Stimulated activated naive CD8-positive, alpha-beta T cell treated with anti-CD3 and anti-CD28 coated beads, Interleukin-15, amount 100 ng/mL, for 72 hours (primary cell): ENCODE measurements at regions not wholly inside any gene's neighbourhood (a gene's known extent, or its start where the extent isn't known, plus 50 kb on each side); places are given as distances from the start of the nearest gene placed in this dataset.
A peak's percentile ranks its signal among the peaks of the same experiment; 100 is the strongest.

Experiments
- ATAC-seq: fragments of 150-1000 bp; cut with Tn5 transposase; 2 replicates; pipeline ENCODE4 v1.10.0; 2021; ENCODE audit warnings: mild to moderate bottlenecking, moderate library complexity
- DNase-seq, 2 donors: peaks; one replicate each; pipeline ENCODE4 v3.0.0; 2021 to 2022
- H3K27ac Mint-ChIP-seq, 2 donors: one replicate each; pipeline ENCODE4 v1.8.0; 2022; ENCODE audit warnings: mild to moderate bottlenecking in 2 of 2, mixed read lengths in 2 of 2, moderate library complexity in 2 of 2
- H3K27me3 Mint-ChIP-seq: one replicate; pipeline ENCODE4 v1.8.0; 2022; ENCODE audit warnings: mixed read lengths
- H3K4me1 Mint-ChIP-seq: one replicate; pipeline ENCODE4 v1.8.0; 2022; ENCODE audit warnings: mild to moderate bottlenecking, mixed read lengths
- H3K4me3 Mint-ChIP-seq, 2 donors: one replicate each; pipeline ENCODE4 v1.8.0; 2022; ENCODE audit warnings: mild to moderate bottlenecking in 2 of 2, mixed read lengths in 2 of 2, moderate library complexity in 1 of 2
- H3K9me3 Mint-ChIP-seq, 2 donors: one replicate each; pipeline ENCODE4 v1.8.0; 2022; ENCODE audit warnings: mixed read lengths in 2 of 2

GRCh38 chr5:171600741-171601265 is 181.4 kb downstream of the FGF18 start:
- DNase-seq (peak in 1 of 2 donors; percentile 21), ATAC-seq (peak; percentile 53)
- H3K27me3 Mint-ChIP-seq, result peaks cover 27% of the 10 kb centered on the region
- H3K27ac Mint-ChIP-seq, result peak overlapping the region; percentile 85 to 94
- H3K4me3 Mint-ChIP-seq, result peak overlapping the region; percentile 61 to 80
- H3K4me1 Mint-ChIP-seq, result peaks cover 26% of the 10 kb centered on the region
- H3K9me3 Mint-ChIP-seq, result peaks cover 4 to 6% of the 10 kb centered on the region in 2 donors

GRCh38 chr5:171601266-171601881 is 181.9 kb downstream of the FGF18 start:
- Mint-ChIP-seq H3K27ac (no peak overlapping the region), H3K27me3 (peaks cover 31% of the 10 kb centered on the region), H3K4me1 (peaks cover 26% of the 10 kb centered on the region), H3K4me3 (peak overlapping the region in 1 of 2 donors; percentile 80), H3K9me3 (peaks cover 8 to 10% of the 10 kb centered on the region in 2 donors)
- DNase-seq, result peak in 1 of 2 donors; percentile 42
- ATAC-seq, result peak; percentile 88

GRCh38 chr5:171603591-171603990 is 182.0 kb upstream of the SMIM23 start:
- ATAC-seq, result no peak
- Mint-ChIP-seq H3K9me3 (peaks cover 14 to 20% of the 10 kb centered on the region in 2 donors), H3K4me1 (peaks cover 26% of the 10 kb centered on the region), H3K4me3 (no peak overlapping the region), H3K27me3 (peaks cover 47% of the 10 kb centered on the region), H3K27ac (no peak overlapping the region)
- no peak for DNase-seq

GRCh38 chr5:171604195-171604594 is 181.4 kb upstream of the SMIM23 start:
- no peak overlapping the region for H3K4me3 Mint-ChIP-seq

GRCh38 chr5:171606414-171607024 is 179.1 kb upstream of the SMIM23 start:
- Mint-ChIP-seq H3K27ac (no peak overlapping the region), H3K4me3 (no peak overlapping the region), H3K27me3 (peaks cover 45% of the 10 kb centered on the region), H3K4me1 (peaks cover 5% of the 10 kb centered on the region), H3K9me3 (peaks cover 14 to 20% of the 10 kb centered on the region in 2 donors)
- DNase-seq, result no peak
- ATAC-seq, result peak; percentile 55

More at GRCh38 chr5:171604195-171604594, 181.4 kb upstream of the SMIM23 start:
- peaks cover 26% of the 10 kb centered on the region for H3K4me1 Mint-ChIP-seq
- H3K9me3 Mint-ChIP-seq, result peaks cover 14 to 20% of the 10 kb centered on the region in 2 donors
- H3K27me3 Mint-ChIP-seq, result peaks cover 53% of the 10 kb centered on the region
- no peak for DNase-seq
- ATAC-seq, result no peak
- H3K27ac Mint-ChIP-seq, result no peak overlapping the region

GRCh38 chr5:171607863-171608262 is 177.8 kb upstream of the SMIM23 start:
- peaks cover 49% of the 10 kb centered on the region for H3K27me3 Mint-ChIP-seq
- H3K4me3 Mint-ChIP-seq, result no peak overlapping the region
- DNase-seq (no peak), ATAC-seq (no peak)
- peaks cover 14 to 17% of the 10 kb centered on the region in 2 donors for H3K9me3 Mint-ChIP-seq
- H3K27ac Mint-ChIP-seq, result no peak overlapping the region
- H3K4me1 Mint-ChIP-seq, result no peaks in the 10 kb centered on the region

- no peak overlapping the region for H3K4me3 Mint-ChIP-seq
- no peak for ATAC-seq
- no peak for DNase-seq
- H3K27ac Mint-ChIP-seq, result no peak overlapping the region
- no peaks in the 10 kb centered on the region for H3K4me1 Mint-ChIP-seq
- H3K9me3 Mint-ChIP-seq, result peaks cover 14 to 16% of the 10 kb centered on the region in 2 donors
- peaks cover 39% of the 10 kb centered on the region for H3K27me3 Mint-ChIP-seq
These were observed 175.7 kb upstream of the SMIM23 start for GRCh38 chr5:171609806-171610452.

GRCh38 chr5:171610686-171611085 is 174.9 kb upstream of the SMIM23 start:
- Mint-ChIP-seq H3K4me3 (no peak overlapping the region), H3K27me3 (peaks cover 37% of the 10 kb centered on the region), H3K27ac (no peak overlapping the region), H3K9me3 (peaks cover 14 to 16% of the 10 kb centered on the region in 2 donors), H3K4me1 (no peaks in the 10 kb centered on the region)
- ATAC-seq (no peak), DNase-seq (no peak)

- no peak overlapping the region for H3K4me3 Mint-ChIP-seq
- peak; percentile 21 for ATAC-seq
- H3K4me1 Mint-ChIP-seq, result no peaks in the 10 kb centered on the region
- H3K27me3 Mint-ChIP-seq, result peaks cover 22% of the 10 kb centered on the region
- H3K9me3 Mint-ChIP-seq, result no peaks in the 10 kb centered on the region
- no peak for DNase-seq
- peak overlapping the region in 1 of 2 donors; percentile 14 for H3K27ac Mint-ChIP-seq
These were observed 172.9 kb upstream of the SMIM23 start for GRCh38 chr5:171612749-171613148.

GRCh38 chr5:171614511-171614910 is 171.1 kb upstream of the SMIM23 start:
- ATAC-seq (no peak), DNase-seq (no peak)
- H3K27me3 Mint-ChIP-seq, result peaks cover 8% of the 10 kb centered on the region
- H3K4me1 Mint-ChIP-seq, result no peaks in the 10 kb centered on the region
- no peak overlapping the region for H3K27ac Mint-ChIP-seq
- H3K4me3 Mint-ChIP-seq, result no peak overlapping the region
- no peaks in the 10 kb centered on the region for H3K9me3 Mint-ChIP-seq

- DNase-seq, result no peak
- no peaks in the 10 kb centered on the region for H3K4me1 Mint-ChIP-seq
- no peaks in the 10 kb centered on the region for H3K9me3 Mint-ChIP-seq
- no peak for ATAC-seq
- peaks cover 8% of the 10 kb centered on the region for H3K27me3 Mint-ChIP-seq
- H3K27ac Mint-ChIP-seq, result no peak overlapping the region
- H3K4me3 Mint-ChIP-seq, result no peak overlapping the region
These were observed 170.5 kb upstream of the SMIM23 start for GRCh38 chr5:171614971-171615653.

- peaks cover 8% of the 10 kb centered on the region for H3K27me3 Mint-ChIP-seq
- no peaks in the 10 kb centered on the region for H3K9me3 Mint-ChIP-seq
- H3K4me3 Mint-ChIP-seq, result no peak overlapping the region
- no peaks in the 10 kb centered on the region for H3K4me1 Mint-ChIP-seq
- no peak overlapping the region for H3K27ac Mint-ChIP-seq
- DNase-seq, result no peak
- ATAC-seq, result no peak
These were observed 169.6 kb upstream of the SMIM23 start for GRCh38 chr5:171615705-171616640.

- Mint-ChIP-seq H3K4me1 (no peaks in the 10 kb centered on the region), H3K4me3 (no peak overlapping the region), H3K9me3 (no peaks in the 10 kb centered on the region), H3K27ac (no peak overlapping the region), H3K27me3 (peaks cover 8% of the 10 kb centered on the region)
- ATAC-seq (no peak), DNase-seq (no peak)
These were observed 168.4 kb upstream of the SMIM23 start for GRCh38 chr5:171617266-171617665.

- DNase-seq (no peak), ATAC-seq (no peak)
- H3K27ac Mint-ChIP-seq, result no peak overlapping the region
- no peaks in the 10 kb centered on the region for H3K4me1 Mint-ChIP-seq
- peaks cover 2% of the 10 kb centered on the region for H3K27me3 Mint-ChIP-seq
- H3K4me3 Mint-ChIP-seq, result no peak overlapping the region
- H3K9me3 Mint-ChIP-seq, result no peaks in the 10 kb centered on the region
These were observed 167.6 kb upstream of the SMIM23 start for GRCh38 chr5:171617817-171618591.
